ENCODE measurements at regions not wholly inside any gene's neighbourhood (a gene's known extent, or its start where the extent isn't known, plus 50 kb on each side); places are given as distances from the start of the nearest gene placed in this dataset.

- Histone ChIP-seq H3K36me3 (replicated peaks in 1 of 2; ENCODE audit: insufficient read depth in 1 of 2, low read depth in 2 of 2) (no peaks in the 10 kb centered on the region), H3K9me3 (no peaks in the 10 kb centered on the region), H3K27ac (no peak overlapping the region), H3K27me3 (no peaks in the 10 kb centered on the region), H3K4me3 (no peak overlapping the region), H3K4me1 (no peaks in the 10 kb centered on the region)
- no peak for TF ChIP-seq POLR2A (IDR thresholded peaks at IDR 0.05)
- TF ChIP-seq CTCF (IDR thresholded peaks at IDR 0.05), result no peak
- peak; percentile 21 for ATAC-seq
- intact Hi-C loops (cut with DNase I), result no loop called here
- DNase-seq, result peak in 3 of 4 donors; percentile 5 to 24 (median 8)
- WGBS, 2 donors, result 14 to 26% methylated on average over 2 of the region's 2 CpGs
Observed at GRCh38 chr3:153599685-153600084, 437.7 kb downstream of the RAP2B start.

DNA sequence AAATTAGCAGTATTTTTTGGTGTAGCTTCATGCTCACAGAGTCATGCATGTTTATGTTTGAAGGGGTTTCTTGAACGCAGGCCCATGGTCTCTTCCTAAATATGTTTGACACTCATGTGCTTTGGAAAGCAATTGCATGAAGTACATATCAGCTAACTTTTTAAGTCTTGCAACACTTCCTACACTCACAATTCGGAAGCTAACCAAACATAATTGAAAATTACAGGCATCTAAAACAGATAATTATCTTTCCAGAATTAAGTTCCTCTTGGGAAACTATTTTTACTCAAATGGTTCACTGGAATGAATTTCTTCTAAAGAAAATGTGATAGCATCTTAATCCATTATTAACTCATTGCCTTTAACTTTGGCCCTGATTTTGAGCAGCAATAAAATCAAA is 438.9 kb downstream of the RAP2B start:
- H3K27me3 ChIP-seq, result no peaks in the 10 kb centered on the region
- no peak overlapping the region for H3K4me3 ChIP-seq
- H3K4me1 ChIP-seq, result no peaks in the 10 kb centered on the region
- DNase-seq, result no peak
- no peaks in the 10 kb centered on the region for H3K9me3 ChIP-seq
- 47 to 49% methylated on average over 2 of the region's 2 CpGs for WGBS, 2 donors
- H3K27ac ChIP-seq, result no peak overlapping the region
- no peak for ATAC-seq
- H3K36me3 ChIP-seq (replicated peaks in 1 of 2; ENCODE audit: insufficient read depth in 1 of 2, low read depth in 2 of 2), result no peaks in the 10 kb centered on the region
- TF ChIP-seq POLR2A (IDR thresholded peaks at IDR 0.05) (no peak), CTCF (IDR thresholded peaks at IDR 0.05) (no peak)
- intact Hi-C loops (cut with DNase I), result no loop called here

GRCh38 chr3:153601374-153601853 is 439.4 kb downstream of the RAP2B start:
- Histone ChIP-seq H3K4me3 (no peak overlapping the region), H3K27ac (no peak overlapping the region), H3K9me3 (no peaks in the 10 kb centered on the region), H3K36me3 (replicated peaks in 1 of 2; ENCODE audit: insufficient read depth in 1 of 2, low read depth in 2 of 2) (no peaks in the 10 kb centered on the region), H3K27me3 (no peaks in the 10 kb centered on the region), H3K4me1 (no peaks in the 10 kb centered on the region)
- intact Hi-C loops (cut with DNase I), result no loop called here
- no peak for DNase-seq
- WGBS, 2 donors, result 74 to 75% methylated on average over 1 of the region's 1 CpG
- peak; percentile 24 for ATAC-seq
- TF ChIP-seq CTCF (IDR thresholded peaks at IDR 0.05) (no peak), POLR2A (IDR thresholded peaks at IDR 0.05) (no peak)

GRCh38 chr3:153602801-153603200 is 440.8 kb downstream of the RAP2B start:
- intact Hi-C loops (cut with DNase I), result no loop called here
- WGBS, 2 donors, result 48 to 65% methylated on average over 1 of the region's 1 CpG
- H3K27ac ChIP-seq, result no peak overlapping the region
- no peaks in the 10 kb centered on the region for H3K27me3 ChIP-seq
- H3K4me1 ChIP-seq, result no peaks in the 10 kb centered on the region
- no peak overlapping the region for H3K4me3 ChIP-seq
- TF ChIP-seq CTCF (IDR thresholded peaks at IDR 0.05) (no peak), POLR2A (IDR thresholded peaks at IDR 0.05) (no peak)
- DNase-seq (no peak), ATAC-seq (no peak)
- H3K9me3 ChIP-seq, result no peaks in the 10 kb centered on the region
- no peaks in the 10 kb centered on the region for H3K36me3 ChIP-seq (replicated peaks in 1 of 2; ENCODE audit: insufficient read depth in 1 of 2, low read depth in 2 of 2)

DNA sequence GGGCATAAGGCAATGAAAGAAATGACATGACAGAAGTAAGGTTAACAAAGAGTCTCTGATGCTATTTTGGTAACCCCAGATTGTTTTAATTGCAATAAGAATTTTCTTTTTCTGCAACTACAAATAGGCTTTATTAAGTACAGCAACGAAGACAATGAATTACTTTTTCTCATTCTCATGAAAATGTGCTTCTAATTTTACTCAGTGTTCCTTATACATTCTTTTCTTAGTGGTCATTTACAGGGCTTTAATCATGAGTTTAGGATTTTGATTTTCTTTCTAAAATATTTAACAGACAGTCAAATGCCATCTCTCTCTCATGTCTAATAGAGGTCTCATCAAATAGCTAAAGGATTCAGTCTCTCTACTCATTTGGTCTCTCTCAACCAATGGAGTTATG is 452.1 kb downstream of the RAP2B start:
- H3K4me1 ChIP-seq, result no peaks in the 10 kb centered on the region
- H3K27ac ChIP-seq, result no peak overlapping the region
- intact Hi-C loops (cut with DNase I), result no loop called here
- ATAC-seq, result no peak
- no peak overlapping the region for H3K4me3 ChIP-seq
- 54 to 63% methylated on average over 1 of the region's 1 CpG for WGBS, 2 donors
- DNase-seq, result no peak
- TF ChIP-seq POLR2A (IDR thresholded peaks at IDR 0.05), result no peak
- TF ChIP-seq CTCF (IDR thresholded peaks at IDR 0.05), result no peak
- no peaks in the 10 kb centered on the region for H3K9me3 ChIP-seq
- no peaks in the 10 kb centered on the region for H3K36me3 ChIP-seq (replicated peaks in 1 of 2; ENCODE audit: insufficient read depth in 1 of 2, low read depth in 2 of 2)
- no peaks in the 10 kb centered on the region for H3K27me3 ChIP-seq

Data from body of pancreas (tissue), 4 donors.